ENCODE measurements at regions not wholly inside any gene's neighbourhood (a gene's known extent, or its start where the extent isn't known, plus 50 kb on each side); places are given as distances from the start of the nearest gene placed in this dataset.

DNA sequence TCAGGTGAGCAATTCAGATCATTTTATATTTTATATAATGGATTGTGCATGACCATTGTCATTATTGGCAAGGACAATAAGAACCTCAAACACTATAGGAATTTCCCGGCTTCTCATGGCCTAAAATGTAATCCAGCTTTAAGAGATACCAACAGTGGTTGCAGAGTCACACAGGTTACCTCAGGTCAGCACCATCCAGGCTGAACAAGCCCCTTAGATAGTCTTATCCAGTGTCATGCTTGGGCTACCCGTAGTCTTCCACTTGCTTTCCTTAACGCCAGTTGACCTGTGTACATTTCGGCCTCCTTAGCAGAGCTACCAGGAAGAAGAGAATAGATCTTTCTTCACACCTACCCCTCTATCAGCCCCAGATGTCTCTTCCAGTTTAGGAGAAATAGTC, 293.3 kb upstream of the SYT4 start:
- DNase-seq (ENCODE audit: low spot score), result no peak
- in situ Hi-C loops (cut with MboI; ENCODE audit: low sequenced_read_pairs, unreplicated experiment), result no loop called here
- TF ChIP-seq, protein P1, sequence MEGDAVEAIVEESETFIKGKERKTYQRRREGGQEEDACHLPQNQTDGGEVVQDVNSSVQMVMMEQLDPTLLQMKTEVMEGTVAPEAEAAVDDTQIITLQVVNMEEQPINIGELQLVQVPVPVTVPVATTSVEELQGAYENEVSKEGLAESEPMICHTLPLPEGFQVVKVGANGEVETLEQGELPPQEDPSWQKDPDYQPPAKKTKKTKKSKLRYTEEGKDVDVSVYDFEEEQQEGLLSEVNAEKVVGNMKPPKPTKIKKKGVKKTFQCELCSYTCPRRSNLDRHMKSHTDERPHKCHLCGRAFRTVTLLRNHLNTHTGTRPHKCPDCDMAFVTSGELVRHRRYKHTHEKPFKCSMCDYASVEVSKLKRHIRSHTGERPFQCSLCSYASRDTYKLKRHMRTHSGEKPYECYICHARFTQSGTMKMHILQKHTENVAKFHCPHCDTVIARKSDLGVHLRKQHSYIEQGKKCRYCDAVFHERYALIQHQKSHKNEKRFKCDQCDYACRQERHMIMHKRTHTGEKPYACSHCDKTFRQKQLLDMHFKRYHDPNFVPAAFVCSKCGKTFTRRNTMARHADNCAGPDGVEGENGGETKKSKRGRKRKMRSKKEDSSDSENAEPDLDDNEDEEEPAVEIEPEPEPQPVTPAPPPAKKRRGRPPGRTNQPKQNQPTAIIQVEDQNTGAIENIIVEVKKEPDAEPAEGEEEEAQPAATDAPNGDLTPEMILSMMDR (IDR thresholded peaks at IDR 0.05; ENCODE audit: borderline replicate concordance, control extremely low read depth, extremely low read depth, insufficient read depth, missing control alignments), result no peak

DNA sequence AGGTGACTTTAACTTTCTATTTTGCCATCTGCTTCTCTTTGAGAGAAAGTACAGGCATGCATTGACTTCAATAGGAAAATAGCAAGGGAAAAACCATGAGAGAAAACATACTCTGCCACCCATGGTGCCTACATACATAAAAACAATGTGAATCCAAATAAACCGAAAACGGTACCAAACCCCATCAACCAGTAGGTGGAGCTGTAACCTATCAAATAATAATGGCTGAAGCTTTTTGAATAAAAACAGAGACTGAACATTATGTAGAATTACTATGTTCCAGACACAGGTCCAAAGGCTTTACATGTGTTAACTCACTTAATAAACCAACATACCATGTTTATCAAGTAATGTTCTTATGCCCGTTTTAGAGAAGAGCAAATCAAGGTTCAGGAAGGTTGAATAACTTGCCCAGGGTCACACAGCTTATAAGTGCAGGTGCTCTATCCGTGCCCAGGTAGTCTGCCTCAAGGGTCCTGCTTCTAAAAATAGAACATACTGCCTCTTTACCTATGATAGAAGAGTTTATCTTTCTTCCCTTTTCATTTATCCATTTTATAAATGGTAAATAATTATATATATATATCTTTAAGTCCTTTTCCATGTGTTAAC, 293.9 kb upstream of the SYT4 start:
- TF ChIP-seq, protein P1 (IDR thresholded peaks at IDR 0.05; ENCODE audit: borderline replicate concordance, control extremely low read depth, extremely low read depth, insufficient read depth, missing control alignments), result peak; percentile 68
- no peak for DNase-seq (ENCODE audit: low spot score)
- in situ Hi-C loops (cut with MboI; ENCODE audit: low sequenced_read_pairs, unreplicated experiment), result no loop called here

DNA sequence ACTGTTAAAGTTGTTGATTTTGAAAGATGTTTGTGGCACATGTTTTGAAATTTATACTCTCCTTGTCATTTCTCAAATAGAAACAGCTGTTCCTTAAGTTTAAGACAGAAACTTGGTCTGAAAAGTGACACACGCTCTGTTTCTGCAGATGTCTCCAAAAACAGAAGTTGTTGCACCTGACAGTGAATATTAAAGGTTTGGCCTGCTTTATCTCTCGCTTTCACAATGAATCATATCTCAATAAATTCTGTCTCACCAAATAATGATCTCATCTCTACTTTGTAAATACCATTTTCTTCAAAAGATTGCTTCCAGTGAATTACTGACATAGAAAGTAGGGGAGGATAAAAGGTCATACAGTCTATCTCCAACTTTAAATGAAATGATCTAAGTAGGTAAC, 294.9 kb upstream of the SYT4 start:
- TF ChIP-seq, protein P1 (IDR thresholded peaks at IDR 0.05; ENCODE audit: borderline replicate concordance, control extremely low read depth, extremely low read depth, insufficient read depth, missing control alignments), result no peak
- in situ Hi-C loops (cut with MboI; ENCODE audit: low sequenced_read_pairs, unreplicated experiment), result no loop called here
- no peak for DNase-seq (ENCODE audit: low spot score)

DNA sequence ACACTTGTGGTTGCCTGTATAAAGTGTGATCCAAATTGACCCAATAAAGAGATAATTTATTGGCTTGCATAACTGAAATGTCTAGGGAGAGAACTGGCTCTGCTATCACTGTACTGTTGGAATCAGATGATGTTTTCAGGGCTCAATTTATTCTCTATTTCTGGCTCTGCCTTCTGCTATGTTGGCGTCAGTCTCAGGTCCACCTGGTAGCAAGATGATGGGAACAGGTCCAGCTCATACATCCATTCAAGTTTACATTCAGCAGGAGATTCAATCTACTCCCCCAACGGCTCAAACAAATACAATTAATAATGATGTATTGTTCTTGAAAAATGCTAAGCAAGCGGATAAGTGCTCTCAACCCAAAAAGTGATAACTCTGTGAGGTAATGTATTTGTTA, 297.7 kb upstream of the SYT4 start:
- DNase-seq (ENCODE audit: low spot score), result no peak
- in situ Hi-C loops (cut with MboI; ENCODE audit: low sequenced_read_pairs, unreplicated experiment), result no loop called here
- TF ChIP-seq, protein P1 (IDR thresholded peaks at IDR 0.05; ENCODE audit: borderline replicate concordance, control extremely low read depth, extremely low read depth, insufficient read depth, missing control alignments), result no peak

DNA sequence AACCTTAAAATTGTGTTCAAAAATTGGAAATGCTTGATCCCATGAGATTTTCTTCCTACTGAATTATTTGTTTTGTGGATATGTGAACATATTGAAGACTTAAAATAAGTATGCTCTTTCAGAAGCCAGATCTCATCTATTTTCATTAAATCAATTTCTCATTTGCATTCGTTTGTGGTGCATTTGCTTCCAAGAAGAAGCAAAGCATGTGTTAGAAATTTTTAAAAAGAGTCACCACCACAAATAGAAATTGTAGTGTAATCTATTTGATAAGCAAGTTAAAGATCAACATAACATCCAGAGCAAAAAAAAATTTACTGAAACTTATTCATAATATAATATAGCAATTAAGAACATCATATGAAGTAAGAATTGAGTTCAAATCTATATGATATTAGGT, 300.9 kb upstream of the SYT4 start:
- TF ChIP-seq, protein P1 (IDR thresholded peaks at IDR 0.05; ENCODE audit: borderline replicate concordance, control extremely low read depth, extremely low read depth, insufficient read depth, missing control alignments), result no peak
- no peak for DNase-seq (ENCODE audit: low spot score)
- in situ Hi-C loops (cut with MboI; ENCODE audit: low sequenced_read_pairs, unreplicated experiment), result no loop called here

DNA sequence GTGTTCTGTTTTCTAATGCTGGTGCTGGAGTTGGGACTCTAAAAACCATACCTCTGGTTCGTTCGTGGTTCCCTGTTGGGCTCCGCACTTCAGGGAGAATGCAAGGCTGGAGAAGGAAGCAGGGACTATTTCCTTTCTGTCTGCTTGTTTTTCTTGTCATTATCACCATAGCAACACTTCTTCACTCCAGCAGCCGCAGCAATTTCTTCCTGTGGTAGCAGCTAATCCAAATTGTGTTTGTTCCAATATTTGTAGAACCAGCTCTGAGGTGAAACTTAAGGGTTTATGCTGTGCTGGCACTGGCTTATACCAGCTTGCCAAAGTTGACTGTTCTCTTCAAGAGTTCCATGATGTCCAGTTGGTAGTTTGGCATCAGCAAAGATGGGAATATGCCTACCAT, 301.4 kb upstream of the SYT4 start:
- in situ Hi-C loops (cut with MboI; ENCODE audit: low sequenced_read_pairs, unreplicated experiment), result no loop called here
- TF ChIP-seq, protein P1 (IDR thresholded peaks at IDR 0.05; ENCODE audit: borderline replicate concordance, control extremely low read depth, extremely low read depth, insufficient read depth, missing control alignments), result no peak
- no peak for DNase-seq (ENCODE audit: low spot score)
